ENCODE measurements at regions not wholly inside any gene's neighbourhood (a gene's known extent, or its start where the extent isn't known, plus 50 kb on each side); places are given as distances from the start of the nearest gene placed in this dataset.

DNA sequence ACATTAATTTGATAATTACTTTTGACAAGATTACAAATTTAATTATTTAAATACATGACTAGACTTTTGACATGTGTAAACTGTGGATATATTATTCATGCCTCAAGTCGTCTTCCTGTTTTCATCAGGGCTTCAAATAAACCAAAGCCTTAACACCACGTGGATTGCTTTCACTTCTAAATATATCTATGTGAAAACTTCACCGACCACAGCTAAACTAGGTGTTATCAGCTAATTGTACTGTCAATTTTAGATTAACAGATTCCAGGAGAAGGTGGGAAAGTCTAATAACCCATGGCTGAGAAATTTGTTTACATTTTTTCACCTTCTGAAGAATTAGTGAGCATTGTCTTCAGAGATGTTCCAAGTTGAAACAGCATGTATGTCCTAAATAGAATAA lies 494.7 kb upstream of the FAM98A start:
- no peak overlapping the region for H3K27ac ChIP-seq (replicated peaks)
- H3K4me3 ChIP-seq (replicated peaks; ENCODE audit: insufficient read depth, low read length) = no peak overlapping the region
- H3K27me3 ChIP-seq (ENCODE audit: insufficient read depth, poor library complexity, severe bottlenecking) = no peaks in the 10 kb centered on the region
- TF ChIP-seq, protein P1, sequence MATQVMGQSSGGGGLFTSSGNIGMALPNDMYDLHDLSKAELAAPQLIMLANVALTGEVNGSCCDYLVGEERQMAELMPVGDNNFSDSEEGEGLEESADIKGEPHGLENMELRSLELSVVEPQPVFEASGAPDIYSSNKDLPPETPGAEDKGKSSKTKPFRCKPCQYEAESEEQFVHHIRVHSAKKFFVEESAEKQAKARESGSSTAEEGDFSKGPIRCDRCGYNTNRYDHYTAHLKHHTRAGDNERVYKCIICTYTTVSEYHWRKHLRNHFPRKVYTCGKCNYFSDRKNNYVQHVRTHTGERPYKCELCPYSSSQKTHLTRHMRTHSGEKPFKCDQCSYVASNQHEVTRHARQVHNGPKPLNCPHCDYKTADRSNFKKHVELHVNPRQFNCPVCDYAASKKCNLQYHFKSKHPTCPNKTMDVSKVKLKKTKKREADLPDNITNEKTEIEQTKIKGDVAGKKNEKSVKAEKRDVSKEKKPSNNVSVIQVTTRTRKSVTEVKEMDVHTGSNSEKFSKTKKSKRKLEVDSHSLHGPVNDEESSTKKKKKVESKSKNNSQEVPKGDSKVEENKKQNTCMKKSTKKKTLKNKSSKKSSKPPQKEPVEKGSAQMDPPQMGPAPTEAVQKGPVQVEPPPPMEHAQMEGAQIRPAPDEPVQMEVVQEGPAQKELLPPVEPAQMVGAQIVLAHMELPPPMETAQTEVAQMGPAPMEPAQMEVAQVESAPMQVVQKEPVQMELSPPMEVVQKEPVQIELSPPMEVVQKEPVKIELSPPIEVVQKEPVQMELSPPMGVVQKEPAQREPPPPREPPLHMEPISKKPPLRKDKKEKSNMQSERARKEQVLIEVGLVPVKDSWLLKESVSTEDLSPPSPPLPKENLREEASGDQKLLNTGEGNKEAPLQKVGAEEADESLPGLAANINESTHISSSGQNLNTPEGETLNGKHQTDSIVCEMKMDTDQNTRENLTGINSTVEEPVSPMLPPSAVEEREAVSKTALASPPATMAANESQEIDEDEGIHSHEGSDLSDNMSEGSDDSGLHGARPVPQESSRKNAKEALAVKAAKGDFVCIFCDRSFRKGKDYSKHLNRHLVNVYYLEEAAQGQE (IDR thresholded peaks at IDR 0.05; ENCODE audit: insufficient replicate concordance, low read depth) = no peak
- TF ChIP-seq SPI1 (IDR thresholded peaks at IDR 0.05; ENCODE audit: borderline replicate concordance, low read depth) (no peak), GABPA (IDR thresholded peaks at IDR 0.05; ENCODE audit: low read depth) (no peak), CTCF (IDR thresholded peaks at IDR 0.05; ENCODE audit: insufficient read depth, low read length) (no peak), POLR2AphosphoS5 (IDR thresholded peaks at IDR 0.05; ENCODE audit: low read depth) (no peak)
- DNase-seq (ENCODE audit: low read depth in 1 of 2, low spot score in 1 of 2) = no peak

DNA sequence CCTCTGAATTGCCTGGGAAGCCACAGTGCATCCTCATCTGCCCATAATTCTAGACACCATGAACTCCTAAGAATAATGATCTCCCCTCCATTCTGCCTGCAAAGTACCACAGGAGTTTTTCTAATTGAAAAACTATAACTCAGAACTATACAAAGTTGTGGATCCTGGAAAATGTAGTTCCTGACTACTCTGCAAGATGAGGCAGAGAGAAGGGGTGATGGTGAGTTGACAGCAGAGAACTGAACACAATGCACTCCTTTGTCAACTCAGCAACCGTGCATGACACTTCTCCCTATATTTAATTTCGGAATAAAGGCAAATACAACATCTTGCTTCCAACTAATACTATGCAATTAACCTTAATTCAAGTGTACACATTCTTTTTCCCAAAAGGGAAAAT lies 471.1 kb upstream of the FAM98A start:
- Histone ChIP-seq H3K27ac (replicated peaks) (no peak overlapping the region), H3K4me3 (replicated peaks; ENCODE audit: insufficient read depth, low read length) (no peak overlapping the region)
- TF ChIP-seq SPI1 (IDR thresholded peaks at IDR 0.05; ENCODE audit: borderline replicate concordance, low read depth) = no peak

GRCh38 chr2:34069604-34070003 lies 470.5 kb upstream of the FAM98A start:
- H3K27me3 ChIP-seq (ENCODE audit: insufficient read depth, poor library complexity, severe bottlenecking) = no peaks in the 10 kb centered on the region
- no peak overlapping the region for H3K4me3 ChIP-seq (replicated peaks; ENCODE audit: insufficient read depth, low read length)
- no peak for DNase-seq (ENCODE audit: low read depth in 1 of 2, low spot score in 1 of 2)
- TF ChIP-seq SPI1 (IDR thresholded peaks at IDR 0.05; ENCODE audit: borderline replicate concordance, low read depth) = no peak
- TF ChIP-seq, protein P1 (IDR thresholded peaks at IDR 0.05; ENCODE audit: insufficient replicate concordance, low read depth) = no peak
- TF ChIP-seq GABPA (IDR thresholded peaks at IDR 0.05; ENCODE audit: low read depth) = no peak
- TF ChIP-seq POLR2AphosphoS5 (IDR thresholded peaks at IDR 0.05; ENCODE audit: low read depth) = no peak
- TF ChIP-seq CTCF (IDR thresholded peaks at IDR 0.05; ENCODE audit: insufficient read depth, low read length) = no peak
- H3K27ac ChIP-seq (replicated peaks) = no peak overlapping the region

More for the DNA sequence above, 471.1 kb upstream of the FAM98A start:
- DNase-seq (ENCODE audit: low read depth in 1 of 2, low spot score in 1 of 2) = no peak
- H3K27me3 ChIP-seq (ENCODE audit: insufficient read depth, poor library complexity, severe bottlenecking) = no peaks in the 10 kb centered on the region

DNA sequence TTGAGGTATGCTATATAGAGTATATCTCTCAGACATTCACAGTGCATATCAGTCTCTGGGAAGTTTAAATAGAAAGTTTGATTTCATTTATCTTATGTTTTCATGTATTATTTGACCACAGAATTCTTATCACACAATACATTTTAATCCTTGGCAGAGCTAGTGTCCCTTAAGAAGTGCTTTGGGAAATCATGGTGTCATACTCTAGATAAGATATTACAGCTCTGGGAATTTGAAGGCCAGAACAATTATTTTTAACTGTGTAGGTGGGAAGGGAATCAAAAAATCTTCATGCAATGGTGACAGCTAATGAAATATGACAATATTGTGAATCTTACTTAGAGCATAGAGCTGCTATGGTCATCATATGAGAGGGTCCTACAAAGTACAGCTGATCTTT lies 451.3 kb upstream of the FAM98A start:
- Histone ChIP-seq H3K27ac (replicated peaks) (no peak overlapping the region), H3K4me3 (replicated peaks; ENCODE audit: insufficient read depth, low read length) (no peak overlapping the region), H3K27me3 (ENCODE audit: insufficient read depth, poor library complexity, severe bottlenecking) (no peaks in the 10 kb centered on the region)
- no peak for DNase-seq (ENCODE audit: low read depth in 1 of 2, low spot score in 1 of 2)
- TF ChIP-seq, protein P1 (IDR thresholded peaks at IDR 0.05; ENCODE audit: insufficient replicate concordance, low read depth) = no peak
- TF ChIP-seq POLR2AphosphoS5 (IDR thresholded peaks at IDR 0.05; ENCODE audit: low read depth) = no peak
- TF ChIP-seq SPI1 (IDR thresholded peaks at IDR 0.05; ENCODE audit: borderline replicate concordance, low read depth) = no peak
- TF ChIP-seq CTCF (IDR thresholded peaks at IDR 0.05; ENCODE audit: insufficient read depth, low read length) = no peak
- no peak for TF ChIP-seq GABPA (IDR thresholded peaks at IDR 0.05; ENCODE audit: low read depth)

Data from HL-60 (cell line).